CD4-positive, alpha-beta T cell (primary cell): ENCODE measurements at regions not wholly inside any gene's neighbourhood (a gene's known extent, or its start where the extent isn't known, plus 50 kb on each side); places are given as distances from the start of the nearest gene placed in this dataset.

Experiments used
- ATAC-seq: fragments of 200-7000 bp; cut with Tn5 transposase; one replicate; pipeline ENCODE4 v1.10.0; 2022; ENCODE audit warnings: mild to moderate bottlenecking; ENCODE audit not compliant: poor library complexity
- CTCF ChIA-PET: fragments of 350-600 bp; sonication (Branson Sonifier 250); formaldehyde crosslinking; loops from one replicate; lab custom pipeline; 2021; ENCODE audit warnings: antibody characterized with exemption, inconsistent platforms; lab: Charles Lee
- POLR2A ChIA-PET: fragments of 350-600 bp; sonication (Branson Sonifier 250); formaldehyde crosslinking; loops from one replicate; lab custom pipeline; 2021; ENCODE audit warnings: antibody characterized with exemption, inconsistent platforms; lab: Charles Lee
- DNase-seq, 14 experiments: peaks; one replicate each; pipeline ENCODE4 v3.0.0-alpha.2; 2013 to 2020; ENCODE audit warnings: mixed read lengths in 2 of 14
- H3K27ac ChIP-seq, 2 donors: one replicate each; pipeline versions ENCODE4 v1.5.1 to v1.7.0; 2013; ENCODE audit warnings: low read length in 2 of 2, low read depth in 1 of 2, mild to moderate bottlenecking in 1 of 2
- H3K27me3 ChIP-seq, 2 experiments: 1 replicate in 1 of 2; 2 replicates in 1 of 2; pipeline versions ENCODE4 v1.6.1 to v1.7.0; 2013; ENCODE audit warnings: low read length in 2 of 2, control low read depth in 1 of 2, mild to moderate bottlenecking in 1 of 2, moderate library complexity in 1 of 2; ENCODE audit not compliant: insufficient read depth in 2 of 2, control insufficient read depth in 1 of 2
- H3K36me3 ChIP-seq: one replicate; pipeline ENCODE4 v1.6.1; 2013; ENCODE audit warnings: low read length, control low read depth; ENCODE audit not compliant: insufficient read depth
- H3K4me1 ChIP-seq: one replicate; pipeline ENCODE4 v1.6.1; 2013; ENCODE audit warnings: low read length, control low read depth; ENCODE audit not compliant: insufficient read depth
- H3K4me3 ChIP-seq: one replicate; pipeline ENCODE4 v1.5.1; 2013; ENCODE audit warnings: mild to moderate bottlenecking, low read length, moderate library complexity
- H3K9me3 ChIP-seq, 2 experiments: 1 replicate in 1 of 2; 2 replicates in 1 of 2; pipeline versions ENCODE4 v1.6.1 to v1.7.0; 2013; ENCODE audit warnings: low read length in 2 of 2, mild to moderate bottlenecking in 2 of 2, control low read depth in 1 of 2, moderate library complexity in 1 of 2; ENCODE audit not compliant: control insufficient read depth in 1 of 2, insufficient read depth in 1 of 2
- H3K27ac Mint-ChIP-seq: one replicate; pipeline ENCODE4 v1.8.0; 2020; ENCODE audit warnings: mixed read lengths
- H3K27me3 Mint-ChIP-seq: one replicate; pipeline ENCODE4 v1.8.0; 2021; ENCODE audit warnings: mixed read lengths
- H3K36me3 Mint-ChIP-seq: one replicate; pipeline ENCODE4 v1.8.0; 2021; ENCODE audit warnings: low read depth, mixed read lengths
- H3K4me1 Mint-ChIP-seq: one replicate; pipeline ENCODE4 v1.8.0; 2021; ENCODE audit warnings: low read depth, mixed read lengths
- H3K4me3 Mint-ChIP-seq: one replicate; pipeline ENCODE4 v1.8.0; 2020; ENCODE audit warnings: mild to moderate bottlenecking, mixed read lengths
- H3K9me3 Mint-ChIP-seq: one replicate; pipeline ENCODE4 v1.8.0; 2020; ENCODE audit warnings: mixed read lengths
- CTCF ChIP-seq: fragments of 200-600 bp; IDR thresholded peaks from one replicate; pipeline ENCODE4 v1.8.0; 2022; ENCODE audit warnings: antibody characterized with exemption, mild to moderate bottlenecking
- intact Hi-C, 2 experiments: fragments of 100-400 bp; cut with DNase I in 1 of 2; cut with micrococcal nuclease in 1 of 2; formaldehyde crosslinking; loops; one replicate each; pipeline versions ENCODE4 v1.15.1 to v1.9.0; 2023 to 2025; cut with DNase I, micrococcal nuclease

- no peak for DNase-seq
These were observed 62.2 kb upstream of the ECHDC3 start for GRCh38 chr10:11679946-11680345.

GRCh38 chr10:11678074-11678793 is 63.9 kb upstream of the ECHDC3 start:
- Mint-ChIP-seq H3K4me3 (no peak overlapping the region), H3K27ac (no peak overlapping the region), H3K4me1 (peaks cover 27% of the 10 kb centered on the region), H3K27me3 (no peaks in the 10 kb centered on the region), H3K9me3 (no peaks in the 10 kb centered on the region), H3K36me3 (no peaks in the 10 kb centered on the region)
- Histone ChIP-seq H3K4me1 (peaks cover 20% of the 10 kb centered on the region), H3K36me3 (no peaks in the 10 kb centered on the region), H3K27ac (no peak overlapping the region), H3K4me3 (no peak overlapping the region), H3K9me3 (no peaks in the 10 kb centered on the region), H3K27me3 (no peaks in the 10 kb centered on the region)
- CTCF ChIA-PET, result interaction anchor here (0.7 kb wide), 1 partner anchor 84 kb away, joined by 3 read pairs; no protein-coding TSS in a partner anchor
- DNase-seq, result no peak
- no peak for TF ChIP-seq CTCF
- ATAC-seq, result no peak
- intact Hi-C loops, result no loop called here
- POLR2A ChIA-PET, result interaction anchor here (0.6 kb wide), 1 partner anchor 43 kb away, joined by 6 read pairs; no protein-coding TSS in a partner anchor

More at GRCh38 chr10:11679946-11680345, 62.2 kb upstream of the ECHDC3 start:
- H3K36me3 ChIP-seq, result no peaks in the 10 kb centered on the region
- no peak for TF ChIP-seq CTCF
- ChIA-PET POLR2A (no interaction called here), CTCF (no interaction called here)
- no peak overlapping the region for H3K4me3 ChIP-seq
- intact Hi-C loops, result loop anchor here in 1 of 2 experiments (5.0 kb wide), 2 partner anchors 42 to 68 kb away; partner anchors contain the start of gene USP6NL
- H3K4me3 Mint-ChIP-seq, result no peak overlapping the region
- H3K9me3 Mint-ChIP-seq, result no peaks in the 10 kb centered on the region
- H3K27ac Mint-ChIP-seq, result no peak overlapping the region
- no peaks in the 10 kb centered on the region for H3K27me3 Mint-ChIP-seq
- no peak overlapping the region for H3K27ac ChIP-seq
- no peaks in the 10 kb centered on the region for H3K27me3 ChIP-seq
- peaks cover 34% of the 10 kb centered on the region for H3K4me1 Mint-ChIP-seq
- H3K36me3 Mint-ChIP-seq, result no peaks in the 10 kb centered on the region
- H3K4me1 ChIP-seq, result peaks cover 29% of the 10 kb centered on the region
- no peak for ATAC-seq
- H3K9me3 ChIP-seq, result no peaks in the 10 kb centered on the region

GRCh38 chr10:11677480-11677879 is 64.7 kb upstream of the ECHDC3 start:
- Mint-ChIP-seq H3K36me3 (no peaks in the 10 kb centered on the region), H3K27me3 (no peaks in the 10 kb centered on the region), H3K9me3 (no peaks in the 10 kb centered on the region), H3K4me3 (no peak overlapping the region), H3K27ac (no peak overlapping the region), H3K4me1 (peaks cover 22% of the 10 kb centered on the region)
- DNase-seq (no peak), ATAC-seq (no peak)
- Histone ChIP-seq H3K36me3 (no peaks in the 10 kb centered on the region), H3K4me1 (peaks cover 14% of the 10 kb centered on the region), H3K27me3 (no peaks in the 10 kb centered on the region), H3K4me3 (no peak overlapping the region), H3K9me3 (no peaks in the 10 kb centered on the region), H3K27ac (no peak overlapping the region)
- ChIA-PET POLR2A (no interaction called here), CTCF (no interaction called here)
- no peak for TF ChIP-seq CTCF
- intact Hi-C loops, result no loop called here
